ENCODE measurements at regions not wholly inside any gene's neighbourhood (a gene's known extent, or its start where the extent isn't known, plus 50 kb on each side); places are given as distances from the start of the nearest gene placed in this dataset.

- TF ChIP-seq ATF3 (CRISPR knock-in tag; IDR thresholded peaks at IDR 0.05) = no peak
- no peak for TF ChIP-seq JARID2 (CRISPR knock-in tag; IDR thresholded peaks at IDR 0.05; ENCODE audit: insufficient replicate concordance)
- TF ChIP-seq DNMT1 (CRISPR knock-in tag; IDR thresholded peaks at IDR 0.05) = no peak
- no peak for TF ChIP-seq RAD51 (IDR thresholded peaks at IDR 0.05; ENCODE audit: borderline replicate concordance)
- no peak for TF ChIP-seq SIN3A (IDR thresholded peaks at IDR 0.05; ENCODE audit: borderline replicate concordance, low read depth, low read length)
- TF ChIP-seq BRF2 (CRISPR knock-in tag; IDR thresholded peaks at IDR 0.05) = no peak
- TF ChIP-seq RAD21 (CRISPR knock-in tag; IDR thresholded peaks at IDR 0.05) = no peak
- no peak for TF ChIP-seq POLR2A (IDR thresholded peaks at IDR 0.05; ENCODE audit: insufficient read depth in 1 of 2, low read depth in 2 of 2, low read length in 2 of 2)
- no peak for TF ChIP-seq ZBTB39 (CRISPR knock-in tag; IDR thresholded peaks at IDR 0.05)
- TF ChIP-seq BHLHE40 (IDR thresholded peaks at IDR 0.05; ENCODE audit: low read length) = no peak
- no peak for TF ChIP-seq ZBTB33 (CRISPR knock-in tag; IDR thresholded peaks at IDR 0.05)
- TF ChIP-seq ZNF232 (CRISPR knock-in tag; IDR thresholded peaks at IDR 0.05; ENCODE audit: borderline replicate concordance) = no peak
- TF ChIP-seq ZNF660 (CRISPR knock-in tag; IDR thresholded peaks at IDR 0.05; ENCODE audit: borderline replicate concordance, low read depth) = no peak
- no peak for TF ChIP-seq ZNF724P (CRISPR knock-in tag; IDR thresholded peaks at IDR 0.05; ENCODE audit: borderline replicate concordance)
Measured at GRCh38 chr1:25053576-25054250, 123.6 kb upstream of the RUNX3 start.

Data from HepG2 (cell line).